Kidney glomerular epithelial cell (primary cell): ENCODE measurements at regions not wholly inside any gene's neighbourhood (a gene's known extent, or its start where the extent isn't known, plus 50 kb on each side); places are given as distances from the start of the nearest gene placed in this dataset.

Experiments used
- DNase-seq: peaks from one replicate; lab custom pipeline; 2025; lab: John Stamatoyannopoulos, UW

- no peak for DNase-seq
These were observed 107.1 kb upstream of the BACH2 start for GRCh38 chr6:90403489-90404381.

GRCh38 chr6:90402831-90403192 is 106.2 kb upstream of the BACH2 start:
- no peak for DNase-seq

GRCh38 chr6:90401933-90402830 is 105.5 kb upstream of the BACH2 start:
- DNase-seq = no peak

GRCh38 chr6:90399970-90400369 is 103.3 kb upstream of the BACH2 start:
- no peak for DNase-seq

- peak; percentile 68 for DNase-seq
These were observed 101.5 kb upstream of the BACH2 start for GRCh38 chr6:90397929-90398674.

GRCh38 chr6:90397047-90397446 is 100.4 kb upstream of the BACH2 start:
- DNase-seq = no peak

GRCh38 chr6:90393232-90393884 is 96.7 kb upstream of the BACH2 start:
- peak; percentile 56 for DNase-seq

- no peak for DNase-seq
These were observed 93.7 kb upstream of the BACH2 start for GRCh38 chr6:90390379-90390778.

GRCh38 chr6:90388395-90388794 is 91.8 kb upstream of the BACH2 start:
- DNase-seq = no peak

- DNase-seq = no peak
These were observed 91.2 kb upstream of the BACH2 start for GRCh38 chr6:90387826-90388225.

GRCh38 chr6:90387383-90387775 is 90.7 kb upstream of the BACH2 start:
- DNase-seq = no peak

- no peak for DNase-seq
These were observed 90.0 kb upstream of the BACH2 start for GRCh38 chr6:90386399-90387382.

GRCh38 chr6:90385759-90386313 is 89.2 kb upstream of the BACH2 start:
- DNase-seq = no peak

GRCh38 chr6:90384720-90385119 is 88.1 kb upstream of the BACH2 start:
- no peak for DNase-seq

GRCh38 chr6:90383196-90383822 is 86.7 kb upstream of the BACH2 start:
- no peak for DNase-seq

- no peak for DNase-seq
These were observed 86.1 kb upstream of the BACH2 start for GRCh38 chr6:90382760-90383159.

- DNase-seq = peak; percentile 66
These were observed 79.2 kb upstream of the BACH2 start for GRCh38 chr6:90375681-90376439.

- DNase-seq = no peak
These were observed 77.6 kb upstream of the BACH2 start for GRCh38 chr6:90374201-90374600.

- DNase-seq = no peak
These were observed 76.2 kb upstream of the BACH2 start for GRCh38 chr6:90372885-90373284.
